ENCODE measurements at regions not wholly inside any gene's neighbourhood (a gene's known extent, or its start where the extent isn't known, plus 50 kb on each side); places are given as distances from the start of the nearest gene placed in this dataset.

DNA sequence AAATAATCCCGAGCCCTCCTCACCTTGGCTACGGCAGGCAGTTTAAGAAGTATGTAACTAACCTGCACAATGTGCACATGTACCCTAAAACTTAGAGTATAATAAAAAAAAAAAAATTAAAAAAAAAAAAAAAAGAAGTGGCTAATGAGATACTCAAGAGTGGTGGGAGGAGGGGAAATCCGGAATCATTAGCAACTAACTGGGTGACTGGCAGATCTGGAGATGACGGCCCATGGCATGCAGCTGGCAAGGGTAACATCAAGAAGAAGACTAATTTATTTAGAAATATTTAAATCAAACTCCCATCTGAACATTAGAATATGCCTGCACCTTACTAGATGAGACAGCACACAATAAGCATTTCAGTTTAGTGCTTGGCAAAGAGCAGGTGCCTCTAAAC is 52.3 kb upstream of the TMCC3 start:
- TF ChIP-seq, protein P1, sequence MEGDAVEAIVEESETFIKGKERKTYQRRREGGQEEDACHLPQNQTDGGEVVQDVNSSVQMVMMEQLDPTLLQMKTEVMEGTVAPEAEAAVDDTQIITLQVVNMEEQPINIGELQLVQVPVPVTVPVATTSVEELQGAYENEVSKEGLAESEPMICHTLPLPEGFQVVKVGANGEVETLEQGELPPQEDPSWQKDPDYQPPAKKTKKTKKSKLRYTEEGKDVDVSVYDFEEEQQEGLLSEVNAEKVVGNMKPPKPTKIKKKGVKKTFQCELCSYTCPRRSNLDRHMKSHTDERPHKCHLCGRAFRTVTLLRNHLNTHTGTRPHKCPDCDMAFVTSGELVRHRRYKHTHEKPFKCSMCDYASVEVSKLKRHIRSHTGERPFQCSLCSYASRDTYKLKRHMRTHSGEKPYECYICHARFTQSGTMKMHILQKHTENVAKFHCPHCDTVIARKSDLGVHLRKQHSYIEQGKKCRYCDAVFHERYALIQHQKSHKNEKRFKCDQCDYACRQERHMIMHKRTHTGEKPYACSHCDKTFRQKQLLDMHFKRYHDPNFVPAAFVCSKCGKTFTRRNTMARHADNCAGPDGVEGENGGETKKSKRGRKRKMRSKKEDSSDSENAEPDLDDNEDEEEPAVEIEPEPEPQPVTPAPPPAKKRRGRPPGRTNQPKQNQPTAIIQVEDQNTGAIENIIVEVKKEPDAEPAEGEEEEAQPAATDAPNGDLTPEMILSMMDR (IDR thresholded peaks at IDR 0.05) = no peak
- TF ChIP-seq EZH2 (IDR thresholded peaks at IDR 0.05) (no peak), EZH2phosphoT487 (IDR thresholded peaks at IDR 0.05) (no peak)
